NAMALWA (cell line): ENCODE measurements at regions not wholly inside any gene's neighbourhood (a gene's known extent, or its start where the extent isn't known, plus 50 kb on each side); places are given as distances from the start of the nearest gene placed in this dataset.
A peak's percentile ranks its signal among the peaks of the same experiment; 100 is the strongest.

Experiments used
- DNase-seq: peaks from one replicate; pipeline ENCODE4 v3.0.0-alpha.2; 2015; ENCODE audit warnings: low spot score

- DNase-seq = no peak
Measured at GRCh38 chr13:89900104-89900765, 1447.3 kb upstream of the MIR17HG start.

DNA sequence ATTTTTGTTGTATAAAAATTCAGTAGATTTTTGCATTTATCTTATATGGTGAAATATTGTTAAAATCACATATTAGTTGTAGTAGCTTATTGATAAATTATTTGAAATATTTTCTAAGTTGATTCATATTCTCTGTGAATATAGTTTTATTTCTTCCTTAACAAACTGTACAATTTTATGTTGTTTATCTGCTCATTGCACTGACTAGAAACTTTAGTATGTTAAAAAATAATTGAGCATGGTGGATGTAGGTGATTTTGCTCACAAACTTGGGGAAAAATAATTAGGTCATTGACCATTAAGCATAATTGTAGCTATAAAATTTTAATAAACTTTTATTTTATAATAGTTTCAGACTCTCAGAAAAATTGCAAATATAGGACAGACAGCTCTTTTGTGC, 1445.3 kb upstream of the MIR17HG start:
- DNase-seq = no peak

GRCh38 chr13:89903115-89903514, 1444.4 kb upstream of the MIR17HG start:
- no peak for DNase-seq

- no peak for DNase-seq
Measured at GRCh38 chr13:89910166-89910565, 1437.3 kb upstream of the MIR17HG start.

GRCh38 chr13:89916551-89916950, 1430.9 kb upstream of the MIR17HG start:
- no peak for DNase-seq

- DNase-seq = no peak
Measured at GRCh38 chr13:89920461-89920860, 1427.0 kb upstream of the MIR17HG start.

DNA sequence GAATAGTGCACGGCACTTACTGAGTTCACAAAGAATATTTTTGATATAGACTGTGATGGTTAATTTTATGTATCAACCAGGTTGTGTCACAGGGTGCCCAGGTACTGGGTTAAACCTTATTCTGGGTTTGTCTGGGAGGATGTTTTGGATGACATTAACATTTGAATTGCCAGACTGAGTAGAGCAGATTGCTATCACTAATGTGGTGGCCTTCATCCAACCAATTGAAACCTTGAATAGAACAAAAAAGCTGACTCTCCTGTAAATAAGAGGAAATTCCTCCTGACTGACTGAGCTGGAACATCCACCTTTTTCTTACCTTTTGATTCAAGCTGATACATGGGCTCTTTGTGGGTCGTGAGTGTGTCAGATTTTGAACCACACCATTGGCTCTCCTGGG, 1424.4 kb upstream of the MIR17HG start:
- no peak for DNase-seq

- DNase-seq = no peak
Measured at GRCh38 chr13:89923736-89924135, 1423.8 kb upstream of the MIR17HG start.

DNA sequence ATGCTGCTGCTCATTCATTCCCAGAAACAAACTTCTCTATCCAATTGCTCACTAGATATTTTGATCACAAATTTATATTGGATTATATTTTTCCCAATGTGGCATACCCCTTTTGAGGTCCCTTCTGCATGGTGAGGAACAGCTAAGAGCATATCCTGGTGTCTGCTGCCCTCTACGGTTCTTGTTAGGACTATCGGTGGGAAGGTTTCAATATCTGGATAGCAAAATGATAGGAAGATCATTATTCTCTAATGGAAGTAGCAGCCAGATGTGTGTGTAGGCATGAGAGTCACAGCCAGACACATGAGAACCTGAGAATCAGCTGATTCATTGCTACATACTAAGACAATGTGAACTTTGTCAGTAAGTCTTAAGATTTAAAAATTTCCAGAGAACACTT, 1422.4 kb upstream of the MIR17HG start:
- peak; percentile 46 for DNase-seq

GRCh38 chr13:89930861-89931260, 1416.6 kb upstream of the MIR17HG start:
- DNase-seq = no peak

DNA sequence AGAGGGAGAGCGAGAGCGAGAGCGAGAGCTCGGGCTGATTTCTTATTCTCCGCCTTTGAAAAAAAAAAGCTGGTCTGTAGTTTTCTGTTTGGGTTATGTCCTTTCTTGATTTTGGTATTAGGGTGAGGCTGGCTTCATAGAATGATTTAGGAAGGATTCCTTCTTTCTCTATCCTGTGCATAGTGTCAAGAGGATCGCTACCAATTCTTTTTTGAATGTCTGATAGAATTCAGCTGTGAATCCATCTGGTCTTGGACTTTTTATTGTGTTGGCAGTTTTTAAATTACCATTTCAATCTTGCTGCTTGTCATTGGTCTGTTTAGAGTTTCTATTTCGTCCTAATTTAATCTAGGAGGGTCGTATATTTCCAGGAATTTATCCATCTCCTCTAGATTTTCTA, 1414.6 kb upstream of the MIR17HG start:
- no peak for DNase-seq

DNA sequence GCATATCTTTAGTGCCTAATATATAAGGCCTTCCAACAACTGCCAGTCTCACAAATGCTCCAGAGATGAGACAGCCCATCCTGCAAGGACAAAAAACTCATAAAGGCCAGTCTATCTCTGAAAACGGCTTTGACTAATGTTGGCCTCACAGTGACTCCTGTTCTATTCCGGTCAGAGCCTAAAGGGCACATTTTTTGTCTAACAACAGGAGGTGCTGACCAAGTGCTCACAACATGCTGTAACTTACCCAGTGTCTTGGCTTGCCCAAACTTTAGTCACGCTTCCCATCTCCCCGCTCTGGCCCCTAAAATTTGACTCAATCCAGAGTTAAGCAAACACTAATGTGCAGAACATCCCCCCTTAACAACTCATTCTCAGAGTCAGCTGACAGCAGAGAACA, 1411.2 kb upstream of the MIR17HG start:
- DNase-seq = no peak

GRCh38 chr13:89937420-89937819, 1410.1 kb upstream of the MIR17HG start:
- DNase-seq = no peak

- DNase-seq = no peak
Measured at GRCh38 chr13:89940383-89940782, 1407.1 kb upstream of the MIR17HG start.

DNA sequence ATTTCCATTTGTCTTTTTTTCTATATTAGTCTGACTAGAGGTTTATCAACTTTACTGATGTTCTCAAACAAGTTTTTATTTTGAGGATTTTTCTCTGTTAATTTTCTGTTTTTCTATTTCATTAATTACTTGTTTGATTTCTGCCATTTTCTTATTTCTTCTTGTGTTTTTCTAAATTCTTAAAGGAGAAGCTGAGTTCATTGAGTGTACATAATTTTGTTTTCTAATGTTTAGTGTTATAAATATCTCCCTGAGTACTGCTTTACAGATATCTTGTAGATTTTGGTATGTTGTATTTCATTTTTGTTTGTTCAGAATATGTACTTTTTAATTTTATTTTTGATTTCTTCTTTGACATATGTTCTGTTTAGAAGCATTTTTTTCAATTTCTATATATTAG, 1404.3 kb upstream of the MIR17HG start:
- no peak for DNase-seq

DNA sequence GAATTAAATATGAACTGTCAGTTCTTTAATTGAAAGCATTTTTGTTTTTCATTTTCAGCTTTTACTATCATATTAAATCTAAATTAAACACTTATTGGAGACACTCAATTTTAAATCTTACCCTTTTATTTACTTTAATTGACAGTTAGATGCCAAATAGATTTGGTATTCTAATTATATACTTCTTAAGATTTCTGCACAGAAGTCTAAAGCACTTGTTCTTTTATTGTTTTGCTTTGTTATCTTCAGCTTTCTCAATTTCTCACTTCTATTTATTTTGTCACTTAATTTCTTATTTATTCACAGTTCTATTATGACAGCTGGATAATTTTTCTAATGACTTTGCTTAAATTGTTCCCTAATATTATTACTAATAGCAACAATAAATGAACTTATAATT, 1397.3 kb upstream of the MIR17HG start:
- DNase-seq = no peak

DNA sequence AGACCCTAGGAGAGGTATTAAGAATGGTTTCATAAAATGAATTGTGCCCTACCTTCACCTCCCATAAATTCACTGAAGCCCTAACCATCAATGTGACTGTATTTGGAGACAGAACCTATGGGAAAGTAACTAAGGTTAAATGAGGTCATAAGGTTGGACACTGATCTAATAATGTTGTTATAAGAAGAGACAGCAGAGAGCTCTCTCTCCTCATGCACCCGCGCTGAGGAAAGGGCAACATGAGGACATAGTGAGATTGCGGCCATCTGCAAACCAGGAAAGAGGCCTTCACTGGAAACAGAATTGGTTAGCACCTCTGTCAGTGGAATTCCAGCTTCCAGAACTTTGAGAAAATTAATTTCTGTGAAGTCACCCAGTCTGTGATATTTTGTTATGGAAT, 1396.1 kb upstream of the MIR17HG start:
- no peak for DNase-seq

DNA sequence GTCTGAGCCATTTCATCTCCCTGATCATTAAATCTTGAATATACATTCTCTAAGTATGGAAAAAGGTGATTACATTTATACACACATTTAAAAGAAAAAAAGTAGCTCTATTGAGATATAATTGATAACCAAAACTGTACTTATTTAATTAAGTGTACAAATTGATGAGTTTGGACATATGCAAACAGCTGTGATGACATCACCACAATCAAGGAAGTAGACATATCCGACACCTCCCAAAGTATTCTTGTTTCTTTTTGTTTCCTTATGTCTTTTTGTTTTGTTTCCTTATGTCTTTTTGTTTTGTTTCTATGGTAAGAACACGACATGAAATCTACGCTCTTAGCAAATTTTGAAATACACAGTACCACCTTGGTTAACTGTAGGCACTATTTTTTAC, 1393.9 kb upstream of the MIR17HG start:
- DNase-seq = no peak

DNA sequence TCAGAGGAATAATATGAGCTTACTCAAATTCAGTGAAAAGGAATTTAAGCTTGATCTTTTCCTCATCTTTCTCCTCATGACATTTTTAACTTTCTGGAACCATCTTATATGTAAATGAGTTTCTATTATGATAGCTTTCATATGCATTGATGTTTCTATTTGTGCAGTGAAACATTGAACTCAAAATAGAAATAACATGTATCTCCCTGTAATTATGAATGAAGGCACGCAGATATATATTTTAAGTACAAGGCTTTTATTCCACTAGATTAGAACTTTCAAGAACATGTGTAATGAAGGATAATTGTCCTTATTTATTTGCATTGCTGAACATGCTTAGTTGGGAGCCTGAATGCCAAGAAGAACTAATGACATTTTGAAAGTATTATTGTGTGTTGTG, 1391.7 kb upstream of the MIR17HG start:
- no peak for DNase-seq

DNA sequence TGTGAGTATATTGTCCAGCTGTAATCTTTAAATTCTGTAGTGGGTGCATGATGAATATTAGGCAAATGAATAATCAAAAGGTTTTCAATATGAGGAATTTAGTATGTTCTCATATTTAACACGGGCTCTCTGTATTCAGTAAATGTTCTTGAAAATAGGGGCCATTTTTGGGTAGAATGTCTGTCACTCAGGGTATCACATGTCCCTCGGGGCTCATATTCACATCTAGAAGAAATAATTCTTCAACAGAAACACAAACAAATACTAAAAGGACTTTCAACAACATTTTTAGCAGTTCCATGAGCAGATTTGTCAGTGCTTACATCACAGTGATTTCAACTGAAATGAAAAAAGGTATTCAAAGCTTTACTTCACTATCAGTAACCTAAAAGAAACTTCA, 1388.4 kb upstream of the MIR17HG start:
- no peak for DNase-seq

- DNase-seq = no peak
Measured at GRCh38 chr13:89965252-89965651, 1382.2 kb upstream of the MIR17HG start.

GRCh38 chr13:89966524-89966923, 1381.0 kb upstream of the MIR17HG start:
- no peak for DNase-seq

GRCh38 chr13:89967701-89968100, 1379.8 kb upstream of the MIR17HG start:
- DNase-seq = no peak

DNA sequence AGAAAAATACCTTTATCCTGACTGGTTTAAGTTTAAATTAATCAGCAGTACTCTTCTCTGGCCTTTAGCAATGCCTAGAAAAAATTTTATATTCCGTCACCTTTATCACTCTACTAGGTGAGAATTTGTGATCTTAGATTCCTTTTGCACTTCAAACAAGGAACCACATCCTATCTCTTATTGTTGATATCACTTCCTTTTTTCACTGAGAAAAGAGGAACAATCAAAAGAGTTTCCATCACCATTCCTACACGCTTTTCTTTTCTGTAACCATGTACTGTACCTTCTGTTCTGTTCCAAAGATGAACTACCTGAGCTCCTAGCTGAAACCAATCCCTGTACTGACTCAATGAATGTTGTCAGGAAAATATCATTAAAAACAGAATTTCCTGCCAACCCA, 1379.0 kb upstream of the MIR17HG start:
- no peak for DNase-seq

DNA sequence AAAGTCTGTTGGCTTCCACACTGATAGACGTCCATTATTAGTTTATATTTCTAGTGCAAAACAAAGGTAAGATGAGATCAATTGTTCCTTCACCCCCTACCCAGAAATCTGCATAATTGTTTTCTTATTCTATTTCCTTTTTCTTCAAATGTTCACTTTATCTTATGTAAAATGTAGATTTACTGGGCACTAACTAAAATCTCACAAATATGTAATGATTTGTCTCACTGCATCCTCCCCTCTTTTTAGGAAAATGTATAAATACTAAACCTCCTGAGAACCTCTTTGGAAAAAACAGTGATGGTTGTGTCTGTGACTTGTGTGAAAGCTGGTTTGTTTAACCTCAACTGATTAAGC, 1377.2 kb upstream of the MIR17HG start:
- no peak for DNase-seq
